ENCODE measurements at regions not wholly inside any gene's neighbourhood (a gene's known extent, or its start where the extent isn't known, plus 50 kb on each side); places are given as distances from the start of the nearest gene placed in this dataset.

DNA sequence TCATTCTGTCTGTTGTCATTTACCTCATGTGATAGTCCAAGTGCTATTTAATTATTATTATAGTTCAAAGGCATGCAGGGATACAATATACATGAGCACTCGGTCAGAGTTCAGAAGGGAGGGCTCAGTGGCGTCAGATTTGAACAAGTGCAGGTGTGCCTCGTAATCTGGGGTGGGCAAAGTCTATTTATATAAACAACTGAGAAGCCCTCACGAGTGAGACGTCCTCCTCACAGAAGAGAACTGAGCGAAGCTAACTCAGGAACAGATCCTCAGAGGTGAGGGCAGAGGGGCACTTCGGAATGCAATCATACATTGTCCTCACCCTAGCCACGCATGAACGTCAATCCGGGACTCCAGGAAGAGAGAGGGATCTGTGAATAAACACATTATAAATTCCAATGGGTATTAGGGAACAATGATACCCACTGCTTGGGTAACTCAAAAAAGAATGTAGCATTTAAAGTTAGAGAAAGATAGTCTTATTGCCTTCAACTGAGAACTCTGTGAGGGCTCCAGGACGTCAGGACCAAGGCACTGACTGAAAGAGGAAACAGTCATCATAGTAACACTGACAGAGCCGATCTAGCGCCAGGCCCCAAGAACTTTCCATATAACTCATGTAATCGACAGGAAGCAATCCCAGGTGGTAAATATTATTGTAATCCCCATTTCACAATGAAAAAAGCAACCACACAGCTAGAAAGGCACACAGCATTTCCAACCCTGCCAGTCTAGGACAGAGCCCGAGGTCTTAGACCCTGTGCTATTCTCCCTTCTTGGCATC lies 127.1 kb upstream of the B3GALT2 start:
- DNase-seq, result peak in 3 of 5 donors; percentile 19 to 37 (median 24)
- no peak for FAIRE-seq
- no peaks in the 10 kb centered on the region for H3K4me1 ChIP-seq (ENCODE audit: control insufficient read depth in 2 of 3, insufficient read depth in 2 of 3, low read depth in 1 of 3, low read length in 3 of 3)
- intact Hi-C loops (cut with DNase I), result no loop called here
- TF ChIP-seq, protein P1, sequence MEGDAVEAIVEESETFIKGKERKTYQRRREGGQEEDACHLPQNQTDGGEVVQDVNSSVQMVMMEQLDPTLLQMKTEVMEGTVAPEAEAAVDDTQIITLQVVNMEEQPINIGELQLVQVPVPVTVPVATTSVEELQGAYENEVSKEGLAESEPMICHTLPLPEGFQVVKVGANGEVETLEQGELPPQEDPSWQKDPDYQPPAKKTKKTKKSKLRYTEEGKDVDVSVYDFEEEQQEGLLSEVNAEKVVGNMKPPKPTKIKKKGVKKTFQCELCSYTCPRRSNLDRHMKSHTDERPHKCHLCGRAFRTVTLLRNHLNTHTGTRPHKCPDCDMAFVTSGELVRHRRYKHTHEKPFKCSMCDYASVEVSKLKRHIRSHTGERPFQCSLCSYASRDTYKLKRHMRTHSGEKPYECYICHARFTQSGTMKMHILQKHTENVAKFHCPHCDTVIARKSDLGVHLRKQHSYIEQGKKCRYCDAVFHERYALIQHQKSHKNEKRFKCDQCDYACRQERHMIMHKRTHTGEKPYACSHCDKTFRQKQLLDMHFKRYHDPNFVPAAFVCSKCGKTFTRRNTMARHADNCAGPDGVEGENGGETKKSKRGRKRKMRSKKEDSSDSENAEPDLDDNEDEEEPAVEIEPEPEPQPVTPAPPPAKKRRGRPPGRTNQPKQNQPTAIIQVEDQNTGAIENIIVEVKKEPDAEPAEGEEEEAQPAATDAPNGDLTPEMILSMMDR (IDR thresholded peaks at IDR 0.05; ENCODE audit: borderline replicate concordance, extremely low read depth, insufficient read depth), result no peak
- no peak overlapping the region for H3K27ac ChIP-seq (ENCODE audit: low read depth in 2 of 2, low read length in 2 of 2)
- no peaks in the 10 kb centered on the region for H3K9me3 ChIP-seq (ENCODE audit: control insufficient read depth in 2 of 3, insufficient read depth in 1 of 3, low read length in 3 of 3)
- no peak overlapping the region for H3K9ac ChIP-seq (ENCODE audit: low read length in 3 of 3)
- H3K36me3 ChIP-seq (ENCODE audit: control insufficient read depth in 2 of 3, insufficient read depth in 3 of 3, low read length in 3 of 3), result no peaks in the 10 kb centered on the region
- H3K27me3 ChIP-seq (ENCODE audit: control insufficient read depth, insufficient read depth, low read length), result no peaks in the 10 kb centered on the region
- no peak overlapping the region for H3K4me3 ChIP-seq (ENCODE audit: low read length in 3 of 3)

DNA sequence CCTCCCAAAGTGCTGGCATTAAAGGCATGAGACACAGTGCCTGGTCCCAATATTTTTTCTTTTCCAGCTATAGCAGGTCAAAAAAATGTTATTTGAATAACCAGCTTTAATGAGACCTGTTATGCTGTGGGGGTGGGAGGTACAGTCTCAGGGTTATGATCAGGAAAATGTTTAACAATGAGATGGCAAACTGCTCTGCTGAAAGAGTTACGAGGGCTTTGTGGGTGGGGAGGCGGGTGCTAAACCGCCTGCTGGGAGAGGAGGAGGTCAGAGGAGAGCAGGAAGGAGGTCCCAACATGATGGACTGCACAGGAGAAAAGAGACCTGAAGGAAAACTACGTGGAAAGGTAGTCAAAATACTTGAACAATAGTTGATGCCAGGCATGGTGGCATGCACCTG lies 126.0 kb upstream of the B3GALT2 start:
- Histone ChIP-seq H3K36me3 (ENCODE audit: control insufficient read depth in 2 of 3, insufficient read depth in 3 of 3, low read length in 3 of 3) (no peaks in the 10 kb centered on the region), H3K27ac (ENCODE audit: low read depth in 2 of 2, low read length in 2 of 2) (no peak overlapping the region), H3K4me3 (ENCODE audit: low read length in 3 of 3) (no peak overlapping the region), H3K27me3 (ENCODE audit: control insufficient read depth, insufficient read depth, low read length) (no peaks in the 10 kb centered on the region), H3K4me1 (ENCODE audit: control insufficient read depth in 2 of 3, insufficient read depth in 2 of 3, low read depth in 1 of 3, low read length in 3 of 3) (no peaks in the 10 kb centered on the region), H3K9me3 (ENCODE audit: control insufficient read depth in 2 of 3, insufficient read depth in 1 of 3, low read length in 3 of 3) (no peaks in the 10 kb centered on the region), H3K9ac (ENCODE audit: low read length in 3 of 3) (no peak overlapping the region)
- FAIRE-seq (no peak), DNase-seq (no peak)
- TF ChIP-seq, protein P1 (IDR thresholded peaks at IDR 0.05; ENCODE audit: borderline replicate concordance, extremely low read depth, insufficient read depth), result no peak
- intact Hi-C loops (cut with DNase I), result no loop called here

DNA sequence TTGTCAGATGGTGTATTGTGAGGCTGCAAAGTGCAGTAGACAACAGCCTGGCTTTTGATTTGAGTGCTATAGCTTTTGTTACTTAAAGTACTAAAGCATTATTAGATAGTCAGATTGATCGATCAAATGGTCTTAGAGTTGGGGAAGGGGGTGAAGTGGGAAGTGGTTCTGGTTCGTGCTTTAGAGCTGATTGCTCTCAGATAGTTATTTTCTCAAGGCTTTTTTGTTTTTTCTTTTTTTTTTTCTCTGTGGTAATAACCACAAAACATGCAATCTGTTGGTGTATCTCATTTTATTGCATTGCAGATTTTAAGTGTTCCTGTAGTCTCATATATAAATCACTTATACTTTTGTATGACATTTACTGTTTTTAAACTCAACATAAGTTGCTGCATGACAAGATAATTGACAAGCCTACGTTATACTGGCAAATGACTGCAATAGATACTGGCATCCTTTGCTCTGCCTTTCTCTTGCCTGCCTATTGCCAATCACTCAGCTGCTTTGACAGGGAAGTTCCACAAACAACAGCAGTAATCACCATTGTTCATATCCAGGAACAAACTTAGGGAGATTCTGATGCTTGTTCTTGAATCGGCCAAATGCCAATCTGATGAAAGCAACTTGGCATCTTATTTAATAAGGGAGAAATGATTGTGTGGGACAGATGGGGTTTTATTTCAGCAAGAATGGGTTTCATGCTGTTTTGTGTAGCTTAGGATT lies 125.0 kb upstream of the B3GALT2 start:
- Histone ChIP-seq H3K9me3 (ENCODE audit: control insufficient read depth in 2 of 3, insufficient read depth in 1 of 3, low read length in 3 of 3) (no peaks in the 10 kb centered on the region), H3K27ac (ENCODE audit: low read depth in 2 of 2, low read length in 2 of 2) (no peak overlapping the region), H3K4me1 (ENCODE audit: control insufficient read depth in 2 of 3, insufficient read depth in 2 of 3, low read depth in 1 of 3, low read length in 3 of 3) (no peaks in the 10 kb centered on the region), H3K27me3 (ENCODE audit: control insufficient read depth, insufficient read depth, low read length) (no peaks in the 10 kb centered on the region), H3K9ac (ENCODE audit: low read length in 3 of 3) (no peak overlapping the region), H3K4me3 (ENCODE audit: low read length in 3 of 3) (no peak overlapping the region), H3K36me3 (ENCODE audit: control insufficient read depth in 2 of 3, insufficient read depth in 3 of 3, low read length in 3 of 3) (no peaks in the 10 kb centered on the region)
- intact Hi-C loops (cut with DNase I), result no loop called here
- DNase-seq (no peak), FAIRE-seq (no peak)
- TF ChIP-seq, protein P1 (IDR thresholded peaks at IDR 0.05; ENCODE audit: borderline replicate concordance, extremely low read depth, insufficient read depth), result no peak

Data from kidney (tissue), 13 donors.